BLaER1 (cell line): ENCODE measurements at regions not wholly inside any gene's neighbourhood (a gene's known extent, or its start where the extent isn't known, plus 50 kb on each side); places are given as distances from the start of the nearest gene placed in this dataset.
"Not testable (repeated sequence)": the region's sequence is repeated elsewhere in the genome, so short reads cannot be mapped to it uniquely, and the experiment has no call there.

Source experiments
- H3K27ac ChIP-seq: shearing (Covaris generic); formaldehyde crosslinking; 2 replicates; pipeline ENCODE4 v1.8.1; 2022
- H3K27me3 ChIP-seq: shearing (Covaris generic); formaldehyde crosslinking; 2 replicates; pipeline ENCODE4 v1.8.1; 2022
- H3K36me3 ChIP-seq: shearing (Covaris generic); formaldehyde crosslinking; 2 replicates; pipeline ENCODE4 v1.8.1; 2022
- H3K4me1 ChIP-seq: shearing (Covaris generic); formaldehyde crosslinking; 2 replicates; pipeline ENCODE4 v1.8.1; 2022
- H3K4me2 ChIP-seq: shearing (Covaris generic); formaldehyde crosslinking; 2 replicates; pipeline ENCODE4 v1.8.1; 2022
- H3K4me3 ChIP-seq: shearing (Covaris generic); formaldehyde crosslinking; 2 replicates; pipeline ENCODE4 v1.8.1; 2022
- H3K9ac ChIP-seq: shearing (Covaris generic); formaldehyde crosslinking; 2 replicates; pipeline ENCODE4 v1.8.1; 2022
- H3K9me3 ChIP-seq: shearing (Covaris generic); formaldehyde crosslinking; 2 replicates; pipeline ENCODE4 v1.8.1; 2022
- H4K20me1 ChIP-seq: shearing (Covaris generic); formaldehyde crosslinking; 2 replicates; pipeline ENCODE4 v1.8.1; 2022
- Cebpa-rat ChIP-seq: shearing (Covaris generic); IDR thresholded peaks from 2 replicates; pipeline ENCODE4 v1.8.1; 2022

DNA sequence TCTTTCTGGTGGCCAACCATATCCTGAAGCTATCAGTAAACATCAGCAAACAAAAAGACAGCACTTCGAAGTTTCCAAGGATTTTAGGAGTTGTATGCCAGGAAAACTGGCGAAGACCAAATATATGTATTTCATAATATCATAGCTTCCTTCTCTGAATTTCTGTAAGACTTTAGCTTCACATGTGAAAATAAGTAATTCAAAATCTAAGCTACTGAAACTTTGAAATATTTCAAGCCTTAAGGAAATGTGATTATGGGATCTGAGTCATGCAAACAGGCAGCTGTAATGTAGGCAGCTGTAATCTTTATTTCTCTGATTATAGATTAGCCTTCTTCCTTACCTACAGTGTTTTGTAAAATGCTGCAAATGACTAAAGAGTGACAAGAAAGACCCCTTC, 70.7 kb upstream of the ANKRD10 start:
- Histone ChIP-seq H3K27ac (no peak overlapping the region), H3K4me2 (no peak overlapping the region), H3K4me1 (peaks cover 11% of the 10 kb centered on the region), H3K9me3 (no peaks in the 10 kb centered on the region), H3K36me3 (no peaks in the 10 kb centered on the region), H3K9ac (no peak overlapping the region), H3K4me3 (no peak overlapping the region), H3K27me3 (no peaks in the 10 kb centered on the region), H4K20me1 (no peaks in the 10 kb centered on the region)
- TF ChIP-seq Cebpa-rat = no peak

- Histone ChIP-seq H3K9ac (no peak overlapping the region), H3K4me2 (no peak overlapping the region), H3K9me3 (peaks cover 2% of the 10 kb centered on the region; the same call in 1 of the 2 replicates), H3K4me1 (peaks cover 11% of the 10 kb centered on the region), H3K4me3 (no peak overlapping the region), H4K20me1 (no peaks in the 10 kb centered on the region), H3K36me3 (no peaks in the 10 kb centered on the region), H3K27me3 (no peaks in the 10 kb centered on the region), H3K27ac (no peak overlapping the region)
- TF ChIP-seq Cebpa-rat = no peak
These were observed 69.9 kb upstream of the ANKRD10 start for GRCh38 chr13:110984798-110985197.

DNA sequence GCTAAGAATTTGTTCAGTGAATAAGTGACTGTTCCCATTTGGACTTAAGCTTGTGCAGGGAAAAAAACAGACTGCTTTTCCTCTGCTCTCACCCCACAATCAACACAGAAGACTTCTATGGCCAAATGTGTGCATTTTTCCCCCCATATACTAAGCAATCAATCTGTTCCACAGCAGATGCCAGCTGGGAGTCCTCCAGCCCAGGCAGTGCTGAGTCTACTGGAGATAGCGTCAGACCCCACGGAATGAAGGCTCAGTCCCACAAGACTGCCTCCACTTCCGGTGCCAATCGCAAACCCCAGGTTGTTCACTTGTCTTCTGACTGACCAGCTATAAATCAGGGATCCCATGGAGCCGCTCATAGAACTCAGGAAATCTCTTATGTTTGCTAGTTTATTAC, 69.5 kb upstream of the ANKRD10 start:
- H4K20me1 ChIP-seq = no peaks in the 10 kb centered on the region
- H3K27ac ChIP-seq = no peak overlapping the region
- no peak for TF ChIP-seq Cebpa-rat
- H3K36me3 ChIP-seq = no peaks in the 10 kb centered on the region
- no peak overlapping the region for H3K4me2 ChIP-seq
- peaks cover 11% of the 10 kb centered on the region for H3K4me1 ChIP-seq
- no peaks in the 10 kb centered on the region for H3K27me3 ChIP-seq
- peaks cover 6% of the 10 kb centered on the region for H3K9me3 ChIP-seq
- no peak overlapping the region for H3K4me3 ChIP-seq
- no peak overlapping the region for H3K9ac ChIP-seq

DNA sequence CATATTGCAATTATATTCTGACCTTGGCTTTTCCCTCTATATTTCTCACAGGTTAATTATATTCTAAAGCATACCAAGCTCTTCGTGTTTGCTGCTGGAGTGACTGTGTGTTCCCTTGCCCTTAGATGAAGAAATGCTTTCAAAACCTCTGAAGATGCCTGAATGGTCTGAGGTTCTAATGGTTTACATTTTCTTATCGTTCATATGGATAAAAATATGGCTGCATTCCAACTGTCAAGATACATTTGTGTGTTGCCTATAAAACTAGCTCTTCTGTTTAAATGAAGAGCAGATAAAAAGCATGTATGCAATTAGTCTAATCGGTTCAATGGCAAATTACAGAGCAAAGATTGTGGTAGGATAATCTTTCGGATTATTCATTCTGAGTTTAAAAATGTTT, 68.4 kb upstream of the ANKRD10 start:
- H4K20me1 ChIP-seq = no peaks in the 10 kb centered on the region
- H3K9me3 ChIP-seq = peaks cover 11% of the 10 kb centered on the region
- H3K4me1 ChIP-seq = peaks cover 11% of the 10 kb centered on the region
- no peak for TF ChIP-seq Cebpa-rat
- H3K27me3 ChIP-seq = no peaks in the 10 kb centered on the region
- H3K36me3 ChIP-seq = no peaks in the 10 kb centered on the region
- H3K4me2 ChIP-seq = no peak overlapping the region
- no peak overlapping the region for H3K9ac ChIP-seq
- no peak overlapping the region for H3K4me3 ChIP-seq
- H3K27ac ChIP-seq = no peak overlapping the region

DNA sequence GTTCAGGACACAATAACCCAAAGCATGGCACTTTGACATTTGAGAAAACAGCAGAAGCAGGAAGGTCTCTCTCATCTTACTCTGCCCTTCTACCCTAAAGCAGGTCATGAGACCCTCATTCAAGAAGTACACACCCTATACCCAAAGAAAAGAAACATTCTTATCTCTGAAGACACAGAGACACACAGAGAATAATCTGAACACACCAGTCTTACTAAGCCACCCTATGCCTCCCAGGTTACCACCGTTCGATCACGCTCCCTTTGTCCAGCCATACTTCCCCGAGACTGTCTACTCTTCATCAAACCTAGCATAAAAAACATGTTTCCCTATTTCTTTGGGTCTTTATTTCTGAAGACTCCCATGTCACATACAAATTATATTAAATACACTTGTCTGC, 66.5 kb upstream of the ANKRD10 start:
- Histone ChIP-seq H3K9me3 (peaks cover 15% of the 10 kb centered on the region), H4K20me1 (no peaks in the 10 kb centered on the region), H3K27ac (no peak overlapping the region), H3K4me3 (no peak overlapping the region), H3K36me3 (no peaks in the 10 kb centered on the region), H3K9ac (no peak overlapping the region), H3K27me3 (no peaks in the 10 kb centered on the region), H3K4me2 (peak overlapping the region; percentile 33; the same call in 1 of the 2 replicates), H3K4me1 (peaks cover 11% of the 10 kb centered on the region)
- no peak for TF ChIP-seq Cebpa-rat

- TF ChIP-seq Cebpa-rat = no peak
- peaks cover 11% of the 10 kb centered on the region for H3K4me1 ChIP-seq
- H3K4me3 ChIP-seq = no peak overlapping the region
- H4K20me1 ChIP-seq = no peaks in the 10 kb centered on the region
- H3K9ac ChIP-seq = no peak overlapping the region
- no peak overlapping the region for H3K27ac ChIP-seq
- H3K9me3 ChIP-seq = peaks cover 15% of the 10 kb centered on the region
- H3K4me2 ChIP-seq = peak overlapping the region; percentile 33; the same call in 1 of the 2 replicates
- H3K27me3 ChIP-seq = no peaks in the 10 kb centered on the region
- no peaks in the 10 kb centered on the region for H3K36me3 ChIP-seq
These were observed 66.1 kb upstream of the ANKRD10 start for GRCh38 chr13:110980921-110981320.

- not testable (repeated sequence) for H3K27me3 ChIP-seq, H3K9ac ChIP-seq, H3K4me2 ChIP-seq, H3K27ac ChIP-seq, H4K20me1 ChIP-seq, H3K36me3 ChIP-seq, H3K4me3 ChIP-seq
- peaks cover 11% of the 10 kb centered on the region for H3K4me1 ChIP-seq
- H3K9me3 ChIP-seq = peaks cover 18% of the 10 kb centered on the region
These were observed 64.3 kb upstream of the ANKRD10 start for GRCh38 chr13:110979149-110979548.

- Histone ChIP-seq H3K4me3 (no peak overlapping the region), H4K20me1 (no peaks in the 10 kb centered on the region), H3K9me3 (peaks cover 26% of the 10 kb centered on the region), H3K27me3 (no peaks in the 10 kb centered on the region), H3K4me2 (no peak overlapping the region), H3K27ac (no peak overlapping the region), H3K4me1 (peaks cover 11% of the 10 kb centered on the region), H3K36me3 (no peaks in the 10 kb centered on the region), H3K9ac (no peak overlapping the region)
- no peak for TF ChIP-seq Cebpa-rat
These were observed 63.5 kb upstream of the ANKRD10 start for GRCh38 chr13:110978390-110978789.

DNA sequence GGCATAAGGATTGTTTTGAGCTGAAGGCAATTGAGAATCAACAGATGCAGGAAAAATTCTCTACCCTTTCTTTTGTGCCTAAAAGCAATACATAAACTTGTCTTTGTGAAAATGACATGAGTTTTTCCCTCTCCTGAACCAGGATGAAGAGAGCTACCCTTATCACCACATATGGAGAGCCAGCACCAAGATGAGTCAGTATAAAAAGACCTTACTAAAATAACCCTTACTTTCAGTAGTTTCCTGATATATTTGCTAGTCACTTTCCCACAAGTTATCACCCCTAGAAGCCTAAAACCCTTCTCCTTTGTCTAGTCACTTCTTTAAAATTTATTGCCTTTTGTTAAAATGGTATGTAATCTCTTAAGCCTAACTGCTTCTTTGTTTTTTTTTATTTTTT, 61.9 kb upstream of the ANKRD10 start:
- no peak for TF ChIP-seq Cebpa-rat
- no peak overlapping the region for H3K4me3 ChIP-seq
- no peaks in the 10 kb centered on the region for H3K36me3 ChIP-seq
- H3K9ac ChIP-seq = no peak overlapping the region
- H3K4me2 ChIP-seq = no peak overlapping the region
- H3K4me1 ChIP-seq = peaks cover 11% of the 10 kb centered on the region
- no peak overlapping the region for H3K27ac ChIP-seq
- peaks cover 40% of the 10 kb centered on the region for H3K9me3 ChIP-seq
- no peaks in the 10 kb centered on the region for H4K20me1 ChIP-seq
- no peaks in the 10 kb centered on the region for H3K27me3 ChIP-seq

- H3K27ac ChIP-seq = no peak overlapping the region
- H3K4me2 ChIP-seq = no peak overlapping the region
- H3K36me3 ChIP-seq = no peaks in the 10 kb centered on the region
- H4K20me1 ChIP-seq = no peaks in the 10 kb centered on the region
- peaks cover 39% of the 10 kb centered on the region for H3K9me3 ChIP-seq
- no peak overlapping the region for H3K9ac ChIP-seq
- TF ChIP-seq Cebpa-rat = no peak
- no peaks in the 10 kb centered on the region for H3K4me1 ChIP-seq
- no peaks in the 10 kb centered on the region for H3K27me3 ChIP-seq
- H3K4me3 ChIP-seq = no peak overlapping the region
These were observed 58.3 kb upstream of the ANKRD10 start for GRCh38 chr13:110973007-110973700.

GRCh38 chr13:110971486-110971885, 56.6 kb upstream of the ANKRD10 start:
- H3K4me2 ChIP-seq = no peak overlapping the region

DNA sequence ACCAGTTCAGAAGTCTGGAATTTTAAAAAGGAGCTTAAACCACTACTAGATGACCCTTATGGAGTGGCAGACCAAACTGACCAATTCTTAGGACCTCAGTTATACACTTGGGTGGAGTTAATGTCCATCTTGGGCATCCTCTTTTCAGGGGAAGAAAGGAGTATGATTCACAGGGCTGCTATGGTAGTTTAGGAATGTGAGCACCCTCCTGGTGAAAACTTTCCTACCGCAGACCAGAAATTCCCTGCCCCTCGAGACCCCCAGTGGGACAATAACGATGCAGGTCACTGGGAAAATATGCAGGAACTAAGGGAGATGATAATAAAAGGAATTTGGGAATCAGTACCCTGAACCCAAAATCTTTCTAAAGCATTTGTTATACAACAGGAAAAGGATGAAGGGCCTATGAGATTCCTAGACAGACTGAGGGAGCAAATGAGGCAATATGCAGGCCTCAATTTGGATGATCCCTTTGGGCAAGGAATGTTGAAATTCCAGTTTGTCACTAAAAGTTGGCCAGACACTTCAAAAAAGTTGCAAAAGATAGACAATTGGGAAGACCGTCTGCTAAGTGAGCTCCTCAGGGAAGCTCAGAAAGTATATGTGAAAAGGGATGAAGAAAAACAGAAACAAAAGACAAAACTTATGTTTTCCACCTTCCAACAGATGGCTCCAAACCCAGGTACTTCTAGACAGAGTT, 52.4 kb upstream of the ANKRD10 start:
- peaks cover 59% of the 10 kb centered on the region for H3K9me3 ChIP-seq
- not testable (repeated sequence) for H3K4me3 ChIP-seq, H3K36me3 ChIP-seq, H3K4me1 ChIP-seq, H3K27ac ChIP-seq, H3K9ac ChIP-seq, H4K20me1 ChIP-seq, H3K4me2 ChIP-seq, H3K27me3 ChIP-seq

More at GRCh38 chr13:110971486-110971885, 56.6 kb upstream of the ANKRD10 start:
- Histone ChIP-seq H3K27me3 (no peaks in the 10 kb centered on the region), H3K27ac (no peak overlapping the region), H4K20me1 (no peaks in the 10 kb centered on the region), H3K36me3 (no peaks in the 10 kb centered on the region), H3K4me1 (no peaks in the 10 kb centered on the region), H3K9ac (no peak overlapping the region), H3K4me3 (no peak overlapping the region), H3K9me3 (peaks cover 43% of the 10 kb centered on the region)
- no peak for TF ChIP-seq Cebpa-rat
